Fibroblast of skin of scalp (primary cell): ENCODE measurements at regions not wholly inside any gene's neighbourhood (a gene's known extent, or its start where the extent isn't known, plus 50 kb on each side); places are given as distances from the start of the nearest gene placed in this dataset.
"Not testable (repeated sequence)": the region's sequence is repeated elsewhere in the genome, so short reads cannot be mapped to it uniquely, and the experiment has no call there.

Experiments
- DNase-seq: peaks from one replicate; pipeline ENCODE4 v3.0.0-alpha.2; 2013

GRCh38 chr18:28757466-28758008 lies 580.6 kb upstream of the CDH2 start:
- no peak for DNase-seq

- DNase-seq: no peak
Measured at GRCh38 chr18:28743115-28743514, 566.2 kb upstream of the CDH2 start.

- DNase-seq: no peak
Measured at GRCh38 chr18:28740575-28740974, 563.6 kb upstream of the CDH2 start.

GRCh38 chr18:28736951-28737350 lies 560.0 kb upstream of the CDH2 start:
- no peak for DNase-seq

GRCh38 chr18:28736223-28736622 lies 559.3 kb upstream of the CDH2 start:
- DNase-seq: no peak

- DNase-seq: peak; percentile 83
Measured at GRCh38 chr18:28735731-28736130, 558.8 kb upstream of the CDH2 start.

GRCh38 chr18:28729321-28729720 lies 552.4 kb upstream of the CDH2 start:
- peak; percentile 27 for DNase-seq

GRCh38 chr18:28728891-28729290 lies 552.0 kb upstream of the CDH2 start:
- peak; percentile 42 for DNase-seq

GRCh38 chr18:28727189-28727588 lies 550.3 kb upstream of the CDH2 start:
- not testable (repeated sequence) for DNase-seq

GRCh38 chr18:28725876-28726275 lies 548.9 kb upstream of the CDH2 start:
- DNase-seq: peak; percentile 2

- DNase-seq: no peak
Measured at GRCh38 chr18:28723506-28723905, 546.6 kb upstream of the CDH2 start.

- peak; percentile 52 for DNase-seq
Measured at GRCh38 chr18:28718696-28719095, 541.8 kb upstream of the CDH2 start.

- no peak for DNase-seq
Measured at GRCh38 chr18:28716338-28716737, 539.4 kb upstream of the CDH2 start.

GRCh38 chr18:28715206-28715605 lies 538.3 kb upstream of the CDH2 start:
- no peak for DNase-seq

- DNase-seq: no peak
Measured at GRCh38 chr18:28714498-28714897, 537.6 kb upstream of the CDH2 start.

GRCh38 chr18:28712796-28713425 lies 536.0 kb upstream of the CDH2 start:
- no peak for DNase-seq

GRCh38 chr18:28712172-28712571 lies 535.2 kb upstream of the CDH2 start:
- DNase-seq: no peak

- no peak for DNase-seq
Measured at GRCh38 chr18:28711096-28711495, 534.2 kb upstream of the CDH2 start.

- DNase-seq: no peak
Measured at GRCh38 chr18:28707006-28707405, 530.1 kb upstream of the CDH2 start.

GRCh38 chr18:28706397-28706796 lies 529.5 kb upstream of the CDH2 start:
- DNase-seq: no peak

- DNase-seq: no peak
Measured at GRCh38 chr18:28705482-28705881, 528.6 kb upstream of the CDH2 start.

- no peak for DNase-seq
Measured at GRCh38 chr18:28692337-28692736, 515.4 kb upstream of the CDH2 start.

- no peak for DNase-seq
Measured at GRCh38 chr18:28691496-28691840, 514.5 kb upstream of the CDH2 start.

- no peak for DNase-seq
Measured at GRCh38 chr18:28690836-28691495, 514.0 kb upstream of the CDH2 start.
